Osteoblast (primary cell): ENCODE measurements at regions not wholly inside any gene's neighbourhood (a gene's known extent, or its start where the extent isn't known, plus 50 kb on each side); places are given as distances from the start of the nearest gene placed in this dataset.

Experiments used
- DNase-seq: peaks from one replicate; pipeline ENCODE4 v3.0.0; 2011; ENCODE audit warnings: low spot score, mixed read lengths; ENCODE audit not compliant: insufficient read length; ENCODE audit errors: missing footprints
- H2AFZ ChIP-seq: 2 replicates; pipeline ENCODE4 v1.6.0; 2011; ENCODE audit warnings: mild to moderate bottlenecking, low read length
- H3K27ac ChIP-seq: 2 replicates; pipeline ENCODE4 v1.5.1; 2011; ENCODE audit warnings: mild to moderate bottlenecking, low read depth, low read length, moderate library complexity
- H3K27me3 ChIP-seq: 2 replicates; pipeline ENCODE4 v1.6.0; 2012; ENCODE audit warnings: mild to moderate bottlenecking, control low read depth, inconsistent platforms, low read length, moderate library complexity; ENCODE audit not compliant: insufficient read depth
- H3K36me3 ChIP-seq: 2 replicates; pipeline ENCODE4 v1.5.1; 2011; ENCODE audit warnings: mild to moderate bottlenecking, low read length, control low read depth, moderate library complexity; ENCODE audit not compliant: insufficient read depth
- H3K4me1 ChIP-seq: 2 replicates; pipeline ENCODE4 v1.5.1; 2011; ENCODE audit warnings: mild to moderate bottlenecking, low read length, control low read depth, moderate library complexity; ENCODE audit not compliant: insufficient read depth
- H3K4me2 ChIP-seq: 2 replicates; pipeline ENCODE4 v1.6.0; 2011; ENCODE audit warnings: mild to moderate bottlenecking, low read length; ENCODE audit not compliant: insufficient read depth
- H3K4me3 ChIP-seq: fragments of 200-600 bp; sonication (generic); 3 replicates; pipeline ENCODE4 v1.5.1; 2012; ENCODE audit warnings: mild to moderate bottlenecking, low read length, inconsistent platforms; ENCODE audit not compliant: insufficient read depth
- H3K79me2 ChIP-seq: 2 replicates; pipeline ENCODE4 v1.6.0; 2012; ENCODE audit warnings: mild to moderate bottlenecking, low read length, control low read depth, inconsistent platforms; ENCODE audit not compliant: insufficient read depth
- H3K9me3 ChIP-seq: 2 replicates; pipeline ENCODE4 v1.5.1; 2011; ENCODE audit warnings: low read depth, low read length, control low read depth
- H4K20me1 ChIP-seq: 2 replicates; pipeline ENCODE4 v1.6.0; 2012; ENCODE audit warnings: mild to moderate bottlenecking, low read length, control low read depth; ENCODE audit not compliant: insufficient read depth
- CTCF ChIP-seq: IDR thresholded peaks from 2 replicates; pipeline ENCODE4 v1.5.1; 2011; ENCODE audit warnings: mild to moderate bottlenecking, low read depth, low read length, moderate library complexity; ENCODE audit errors: extremely low read depth

GRCh38 chr12:62158013-62158412 lies 102.2 kb upstream of the USP15 start:
- Histone ChIP-seq H3K9me3 (no peaks in the 10 kb centered on the region), H3K27ac (no peak overlapping the region), H3K27me3 (no peaks in the 10 kb centered on the region), H3K4me2 (no peak overlapping the region), H3K36me3 (no peaks in the 10 kb centered on the region), H3K79me2 (no peaks in the 10 kb centered on the region), H3K4me3 (no peak overlapping the region), H4K20me1 (no peaks in the 10 kb centered on the region), H3K4me1 (no peaks in the 10 kb centered on the region), H2AFZ (no peak overlapping the region)
- no peak for DNase-seq
- TF ChIP-seq CTCF = no peak

GRCh38 chr12:62158461-62159360 lies 101.5 kb upstream of the USP15 start:
- Histone ChIP-seq H4K20me1 (no peaks in the 10 kb centered on the region), H3K9me3 (no peaks in the 10 kb centered on the region), H3K4me1 (no peaks in the 10 kb centered on the region), H3K36me3 (no peaks in the 10 kb centered on the region), H2AFZ (no peak overlapping the region), H3K27me3 (no peaks in the 10 kb centered on the region), H3K4me2 (no peak overlapping the region), H3K27ac (no peak overlapping the region), H3K4me3 (no peak overlapping the region), H3K79me2 (no peaks in the 10 kb centered on the region)
- no peak for DNase-seq
- TF ChIP-seq CTCF = no peak

GRCh38 chr12:62162214-62162613 lies 98.0 kb upstream of the USP15 start:
- Histone ChIP-seq H2AFZ (no peak overlapping the region), H3K36me3 (no peaks in the 10 kb centered on the region), H3K27me3 (no peaks in the 10 kb centered on the region), H3K4me1 (no peaks in the 10 kb centered on the region), H3K79me2 (no peaks in the 10 kb centered on the region), H4K20me1 (no peaks in the 10 kb centered on the region), H3K9me3 (no peaks in the 10 kb centered on the region), H3K4me3 (no peak overlapping the region), H3K4me2 (no peak overlapping the region), H3K27ac (no peak overlapping the region)
- DNase-seq = no peak
- TF ChIP-seq CTCF = no peak

- Histone ChIP-seq H3K4me3 (no peak overlapping the region), H4K20me1 (no peaks in the 10 kb centered on the region), H3K27ac (no peak overlapping the region), H3K27me3 (no peaks in the 10 kb centered on the region), H3K4me1 (no peaks in the 10 kb centered on the region), H2AFZ (no peak overlapping the region), H3K4me2 (no peak overlapping the region), H3K9me3 (no peaks in the 10 kb centered on the region), H3K36me3 (no peaks in the 10 kb centered on the region), H3K79me2 (no peaks in the 10 kb centered on the region)
- DNase-seq = no peak
- no peak for TF ChIP-seq CTCF
Observed at GRCh38 chr12:62163368-62163767, 96.8 kb upstream of the USP15 start.
